GM21717 (cell line): ENCODE measurements at regions not wholly inside any gene's neighbourhood (a gene's known extent, or its start where the extent isn't known, plus 50 kb on each side); places are given as distances from the start of the nearest gene placed in this dataset.
"Not testable (repeated sequence)": the region's sequence is repeated elsewhere in the genome, so short reads cannot be mapped to it uniquely, and the experiment has no call there.

Experiments
- ATAC-seq: cut with Tn5 transposase; IDR thresholded peaks from one replicate; pipeline ENCODE4 v1.9.1; 2021; ENCODE audit warnings: mild to moderate bottlenecking, moderate library complexity; ENCODE audit not compliant: unreplicated experiment

GRCh38 chr10:32217216-32217615 lies 129.7 kb downstream of the EPC1 start:
- no peak for ATAC-seq

DNA sequence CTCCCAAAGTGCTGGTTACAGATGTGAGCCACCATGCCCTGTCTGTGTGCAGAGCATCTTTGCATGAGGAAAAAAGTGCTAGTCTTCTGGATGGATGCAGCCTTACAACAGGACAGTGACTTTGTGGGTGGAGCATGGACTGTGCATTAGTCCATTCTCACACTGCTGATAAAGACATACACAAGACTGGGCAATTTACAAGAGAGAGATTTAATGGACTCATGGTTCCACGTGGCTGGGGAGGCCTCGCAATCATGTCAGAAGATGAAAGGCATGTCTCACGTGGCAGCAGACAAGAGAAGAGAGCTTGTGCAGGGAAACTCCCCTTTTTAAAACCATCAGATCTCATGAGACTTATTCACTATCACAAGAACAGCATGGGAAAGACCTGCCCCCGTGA lies 133.1 kb downstream of the EPC1 start:
- not testable (repeated sequence) for ATAC-seq

- no peak for ATAC-seq
Observed at GRCh38 chr10:32211046-32211363, 136.0 kb downstream of the EPC1 start.

- ATAC-seq: no peak
Observed at GRCh38 chr10:32210306-32211045, 136.5 kb downstream of the EPC1 start.

GRCh38 chr10:32208005-32208404 lies 139.0 kb downstream of the EPC1 start:
- not testable (repeated sequence) for ATAC-seq

DNA sequence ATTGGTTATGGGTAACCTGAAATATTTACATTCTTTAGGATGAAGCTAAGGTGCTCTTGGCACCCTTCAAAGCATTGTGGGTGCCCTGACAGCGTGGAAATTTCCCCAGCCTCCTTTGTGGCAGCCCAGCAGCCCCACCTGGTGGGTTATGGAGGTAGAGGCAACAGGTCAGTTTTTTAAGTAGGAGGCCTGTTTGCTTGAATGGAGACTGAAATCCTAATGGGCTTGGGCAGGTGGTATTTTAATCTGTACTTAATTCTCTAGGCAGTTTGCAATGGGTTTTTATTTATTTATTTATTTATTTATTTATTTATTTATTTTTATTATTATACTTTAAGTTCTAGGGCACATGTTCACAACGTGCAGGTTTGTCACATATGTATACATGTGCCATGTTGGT lies 139.4 kb downstream of the EPC1 start:
- peak; percentile 63 for ATAC-seq

- no peak for ATAC-seq
Observed at GRCh38 chr10:32205670-32206069, 141.3 kb downstream of the EPC1 start.

- ATAC-seq: no peak
Observed at GRCh38 chr10:32204606-32205005, 142.4 kb downstream of the EPC1 start.

DNA sequence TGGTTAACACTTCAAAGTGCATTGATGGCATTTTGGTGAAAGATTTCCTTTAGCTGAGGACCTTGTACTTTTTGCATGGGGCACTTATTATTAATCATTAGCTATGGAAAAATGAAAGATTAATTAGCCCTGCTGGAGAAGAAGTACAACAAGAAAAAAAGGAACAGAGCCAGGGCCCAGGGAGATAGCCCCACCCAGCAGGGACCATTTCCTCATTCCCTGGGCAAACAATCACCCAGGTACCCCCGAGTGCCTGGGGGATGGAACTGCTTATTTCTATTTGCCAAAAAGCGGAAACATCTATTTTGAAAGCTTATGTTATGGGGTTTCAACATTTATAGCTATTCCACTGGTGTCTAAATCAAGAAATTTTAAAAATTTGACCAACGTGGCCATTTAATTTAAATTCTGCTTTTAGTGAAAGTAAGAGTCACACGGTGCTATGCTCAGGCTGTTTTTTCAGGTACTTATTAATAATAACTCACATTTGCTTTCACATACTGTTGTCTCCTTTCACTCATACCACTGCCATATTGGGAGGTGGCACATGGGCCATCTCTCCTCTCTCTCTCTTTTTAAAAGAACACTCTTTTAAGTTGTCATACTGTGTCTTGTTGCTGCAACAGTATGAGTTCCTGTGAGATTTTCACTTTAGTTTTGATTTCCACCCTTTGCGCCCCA lies 143.6 kb upstream of the KIF5B start:
- no peak for ATAC-seq

- no peak for ATAC-seq
Observed at GRCh38 chr10:32197423-32197822, 141.2 kb upstream of the KIF5B start.

- ATAC-seq: no peak
Observed at GRCh38 chr10:32190890-32191491, 134.8 kb upstream of the KIF5B start.

- no peak for ATAC-seq
Observed at GRCh38 chr10:32189400-32190084, 133.3 kb upstream of the KIF5B start.

GRCh38 chr10:32188601-32189000 lies 132.4 kb upstream of the KIF5B start:
- not testable (repeated sequence) for ATAC-seq

GRCh38 chr10:32187686-32188085 lies 131.5 kb upstream of the KIF5B start:
- no peak for ATAC-seq

DNA sequence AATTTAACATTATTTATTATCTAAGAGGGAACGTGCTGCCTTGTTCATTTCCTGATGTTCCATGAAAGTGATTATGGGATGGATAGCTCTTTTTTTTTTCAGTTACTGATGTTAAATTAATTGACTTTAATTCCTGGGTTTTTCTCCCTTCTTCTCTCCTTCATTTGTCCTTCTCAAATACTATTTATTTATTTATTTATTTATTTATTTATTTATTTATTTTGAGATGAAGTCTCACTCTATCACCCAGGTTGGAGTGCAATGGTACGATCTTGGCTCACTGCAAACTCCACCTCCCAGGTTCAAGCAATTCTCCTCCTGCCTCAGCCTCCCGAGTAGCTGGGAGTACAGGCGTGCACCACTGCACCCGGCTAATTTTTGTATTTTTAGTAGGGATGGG lies 127.4 kb upstream of the KIF5B start:
- not testable (repeated sequence) for ATAC-seq

GRCh38 chr10:32182476-32182875 lies 126.3 kb upstream of the KIF5B start:
- ATAC-seq: no peak

GRCh38 chr10:32180390-32181280 lies 124.4 kb upstream of the KIF5B start:
- ATAC-seq: no peak

- ATAC-seq: no peak
Observed at GRCh38 chr10:32179836-32180235, 123.6 kb upstream of the KIF5B start.

DNA sequence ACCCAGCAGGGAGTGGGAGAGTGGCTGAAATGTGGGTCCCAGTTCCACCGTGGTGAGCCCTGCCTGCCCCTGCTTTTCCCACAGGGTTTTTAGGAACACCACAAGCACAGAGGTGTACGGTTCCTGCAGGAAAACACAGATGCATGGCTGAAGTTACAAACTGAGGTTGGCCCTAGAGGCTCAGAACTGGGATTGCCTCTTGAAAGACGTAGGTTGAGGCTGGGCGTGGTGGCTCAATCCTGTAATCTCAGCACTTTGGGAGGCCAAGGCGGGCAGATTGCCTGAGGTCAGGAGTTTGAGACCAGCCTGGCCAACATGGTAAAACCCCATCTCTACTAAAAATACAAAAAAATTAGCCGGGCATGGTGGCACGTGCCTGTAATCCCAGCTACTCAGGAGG lies 121.4 kb upstream of the KIF5B start:
- ATAC-seq: not testable (repeated sequence)

GRCh38 chr10:32175629-32176028 lies 119.4 kb upstream of the KIF5B start:
- no peak for ATAC-seq
